IPS DF 4.7 (cell line): ENCODE measurements at regions not wholly inside any gene's neighbourhood (a gene's known extent, or its start where the extent isn't known, plus 50 kb on each side); places are given as distances from the start of the nearest gene placed in this dataset.
"Not testable (repeated sequence)": the region's sequence is repeated elsewhere in the genome, so short reads cannot be mapped to it uniquely, and the experiment has no call there.

Experiments used
- DNase-seq: peaks from one replicate; pipeline ENCODE4 v3.0.0-alpha.2; 2013; ENCODE audit warnings: low spot score; ENCODE audit errors: extremely low read depth

DNA sequence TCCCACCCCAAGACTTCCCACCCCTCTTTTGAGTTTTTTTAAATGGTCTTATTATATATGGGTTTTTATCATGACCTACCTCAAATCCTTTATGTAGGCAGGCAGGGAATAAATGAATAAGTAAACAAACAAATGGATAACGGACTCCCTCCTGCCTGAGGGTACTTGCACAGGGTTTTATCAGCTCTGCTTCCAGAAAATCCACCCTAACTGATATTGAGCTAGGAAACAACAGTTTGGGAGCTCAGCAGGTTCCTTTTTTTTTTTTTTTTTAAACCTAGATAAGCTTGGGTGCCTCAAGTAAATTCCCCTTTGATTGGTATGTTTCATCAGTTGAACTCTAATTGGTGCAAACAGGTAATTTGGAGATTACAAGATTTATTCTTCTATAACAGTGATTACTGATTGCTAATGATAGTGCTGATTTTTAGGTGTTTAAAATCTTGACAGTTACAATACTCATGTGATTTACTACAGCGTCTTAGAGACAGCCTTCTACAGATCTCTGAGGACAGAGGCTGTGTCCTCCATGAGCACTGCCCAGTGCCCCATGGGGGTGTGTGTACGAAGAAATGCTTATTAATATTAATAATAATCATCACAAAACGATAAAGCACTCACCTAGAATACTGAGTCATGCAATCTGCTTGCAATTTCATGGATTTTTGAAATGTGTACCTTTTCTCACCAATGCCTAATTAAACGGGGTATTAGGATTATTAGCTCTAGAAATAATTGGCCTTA is 347.4 kb downstream of the RRAGC start:
- no peak for DNase-seq

DNA sequence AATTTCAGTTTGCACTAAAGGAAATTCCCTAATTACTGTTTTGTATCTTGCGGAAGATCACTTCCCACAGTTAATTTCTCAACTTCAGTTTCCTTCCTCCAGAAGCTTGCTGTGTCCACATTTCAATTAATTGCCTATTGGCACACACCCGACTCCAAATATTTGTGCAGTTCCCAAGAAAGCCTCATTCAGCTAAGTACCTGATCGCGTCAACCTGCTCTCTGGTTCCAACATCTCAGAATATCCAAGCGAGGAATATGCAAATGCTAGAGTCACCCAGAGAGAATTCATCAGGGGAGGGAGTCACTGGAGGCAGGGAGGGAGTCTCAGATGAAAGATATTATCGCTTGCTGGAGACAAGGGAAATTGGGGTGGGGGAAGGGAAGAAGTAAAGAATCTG is 351.3 kb downstream of the RRAGC start:
- no peak for DNase-seq

DNA sequence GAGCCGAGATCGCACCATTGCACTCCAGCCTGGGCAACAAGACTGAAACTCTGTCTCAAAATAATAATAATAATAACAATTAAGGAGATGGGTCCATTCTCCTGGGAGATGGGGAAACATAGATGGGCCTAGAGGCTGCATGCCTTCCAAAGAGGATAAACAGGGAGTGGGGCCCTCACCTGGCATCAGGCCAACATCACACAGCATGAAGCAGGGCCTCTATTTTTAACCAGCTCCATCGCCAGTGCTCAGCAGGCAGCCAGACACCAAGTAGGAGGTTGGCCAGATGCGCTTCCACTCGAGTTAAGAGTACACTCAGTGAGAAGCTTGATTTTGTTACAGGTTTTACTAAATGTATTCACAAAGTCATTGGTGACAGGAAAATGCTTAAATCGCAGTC is 352.0 kb downstream of the RRAGC start:
- no peak for DNase-seq

DNA sequence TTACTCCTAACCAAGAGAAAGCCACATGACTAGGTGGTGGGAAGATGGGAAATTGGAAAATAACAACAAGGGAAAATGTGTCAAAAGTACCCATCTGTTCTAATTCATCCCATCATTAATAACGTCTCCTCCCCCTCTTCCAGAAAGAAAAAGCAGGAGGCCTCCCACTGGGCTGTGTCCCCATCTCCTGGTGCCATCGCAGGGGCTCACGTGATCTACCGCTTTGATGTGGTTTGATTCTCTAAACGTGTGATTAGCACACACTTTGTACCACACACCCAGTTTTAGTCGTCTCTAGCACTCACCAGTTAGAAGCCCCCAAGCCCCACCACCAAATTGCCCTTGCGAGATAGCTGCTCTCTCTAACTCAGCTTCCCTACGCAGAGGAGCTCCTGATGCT is 353.6 kb downstream of the RRAGC start:
- DNase-seq, result no peak

DNA sequence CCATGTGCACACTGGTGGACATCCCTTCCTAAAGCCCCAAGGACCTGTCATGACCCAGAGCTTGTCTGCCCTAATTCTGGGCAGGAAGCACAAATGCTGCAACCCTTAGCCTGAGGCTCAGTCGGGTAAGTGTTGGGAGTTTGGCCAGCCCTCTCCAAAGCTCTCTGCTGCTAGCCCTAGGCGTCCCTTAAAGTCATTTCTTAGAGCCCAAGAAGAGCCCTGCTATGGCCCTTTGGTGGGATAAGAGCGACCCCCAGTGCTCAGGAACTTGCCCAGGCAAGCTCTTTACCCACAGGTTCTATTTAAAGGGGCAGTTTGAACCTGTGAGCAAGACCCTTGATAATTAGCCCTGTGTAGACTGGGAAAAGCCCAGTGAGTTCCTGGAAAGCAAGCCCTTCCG is 356.8 kb downstream of the RRAGC start:
- no peak for DNase-seq

DNA sequence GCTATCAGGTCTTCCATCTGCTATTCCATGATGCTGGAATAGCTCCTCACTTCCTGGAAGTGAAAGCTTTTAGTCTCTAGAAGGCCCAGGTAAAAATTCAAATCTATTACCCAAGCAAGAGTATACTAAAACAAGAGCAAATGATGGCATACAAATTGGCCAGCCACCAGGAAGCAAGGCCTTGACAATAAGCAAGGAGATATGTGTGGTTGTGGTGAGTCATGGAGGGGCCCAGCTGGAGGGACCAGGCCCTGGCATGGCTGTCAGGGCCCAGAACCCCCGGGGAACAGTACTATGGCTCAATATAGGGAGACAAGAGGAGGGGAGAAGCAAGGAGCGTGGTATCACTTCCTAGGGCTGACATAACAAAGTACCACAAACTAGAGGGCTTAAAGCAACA is 358.7 kb downstream of the RRAGC start:
- no peak for DNase-seq

DNA sequence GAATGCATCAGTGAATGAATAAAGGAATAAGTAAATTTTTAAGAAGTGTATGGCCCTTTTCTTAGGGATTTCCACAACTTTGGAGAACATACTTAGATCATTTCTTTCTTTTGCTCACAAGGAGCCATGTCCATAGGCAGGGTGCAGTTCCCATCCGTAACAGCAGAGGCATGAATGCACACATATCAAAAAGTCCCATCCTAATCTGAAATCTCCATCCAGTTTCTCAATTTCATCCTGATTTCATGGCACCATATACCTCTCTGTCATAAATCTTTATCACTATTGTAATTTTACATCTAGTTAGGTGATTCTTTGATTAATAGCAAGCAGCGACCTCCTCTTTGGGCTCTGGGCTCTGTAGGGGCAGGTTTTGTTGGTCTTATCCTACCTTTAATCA is 359.2 kb downstream of the RRAGC start:
- DNase-seq, result no peak

DNA sequence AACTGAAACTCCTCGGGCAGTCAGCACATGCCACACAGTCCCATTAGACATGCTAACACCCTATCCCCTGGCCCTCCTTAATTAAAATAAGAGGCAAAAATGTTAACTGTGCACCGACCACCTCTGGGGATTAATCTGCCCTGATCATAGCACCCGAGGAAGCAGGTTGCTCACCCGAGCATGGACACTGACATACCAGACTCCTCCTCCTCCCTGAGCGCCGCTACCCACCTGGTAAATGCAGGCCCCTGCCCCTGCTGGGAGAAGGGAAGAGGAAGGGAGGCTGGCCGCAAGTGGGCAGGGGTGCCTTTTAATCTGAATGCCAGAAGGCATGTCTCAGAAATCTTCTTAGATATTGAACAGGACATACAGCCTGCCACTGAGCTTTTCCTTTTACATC is 360.9 kb downstream of the RRAGC start:
- DNase-seq, result no peak

DNA sequence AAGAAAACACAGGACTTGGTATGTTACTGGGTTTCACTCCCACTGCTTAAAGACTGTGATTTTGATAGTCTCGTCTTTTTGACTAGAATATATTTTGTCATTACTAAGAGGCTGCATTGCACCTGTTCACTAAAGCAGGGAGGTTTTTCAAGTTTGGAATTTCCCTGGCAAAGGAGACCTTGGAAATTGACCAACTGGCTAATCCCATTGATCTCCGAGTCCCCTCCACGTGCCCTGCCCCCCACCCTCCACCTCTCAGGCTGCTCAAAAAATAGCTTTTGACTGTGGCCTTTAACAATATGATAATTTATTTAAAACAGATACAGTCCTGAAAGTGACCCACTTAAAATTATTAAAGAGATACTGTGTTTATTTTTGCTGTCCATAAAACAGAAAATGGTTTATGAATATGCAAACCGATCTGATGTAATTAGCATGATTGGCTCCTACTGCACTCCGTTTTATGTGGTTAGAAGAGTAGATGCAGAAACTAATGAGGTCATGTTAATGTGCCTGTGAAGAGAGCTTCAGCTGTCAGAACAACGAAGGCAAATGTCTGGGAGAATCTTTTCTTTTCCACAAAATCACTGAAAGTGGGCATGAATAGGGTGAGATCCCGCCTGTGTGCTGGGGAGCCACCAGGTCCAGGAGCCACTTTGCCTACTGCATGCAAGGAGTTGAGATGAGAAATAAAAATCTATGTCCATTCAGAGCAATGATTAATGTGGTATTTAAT is 361.5 kb downstream of the RRAGC start:
- no peak for DNase-seq

DNA sequence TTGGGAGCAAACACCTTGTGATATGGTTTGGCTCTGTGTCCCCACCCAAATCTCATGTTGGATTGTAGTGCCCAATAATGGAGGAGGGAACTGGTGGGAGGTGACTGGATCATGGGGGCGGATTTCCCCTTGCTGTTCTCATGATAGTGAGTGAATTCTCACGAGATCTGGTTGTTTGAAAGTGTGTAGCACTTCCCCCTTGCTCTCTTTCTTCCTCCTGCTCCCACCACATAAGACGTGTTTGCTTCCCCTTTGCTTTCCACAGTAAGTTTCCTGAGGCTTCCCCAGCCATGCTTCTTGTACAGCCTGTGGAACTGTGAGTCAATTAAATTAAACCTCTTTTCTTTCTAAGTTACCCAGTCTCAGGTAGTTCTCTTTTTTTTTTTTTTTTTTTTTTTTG is 366.3 kb downstream of the RRAGC start:
- DNase-seq, result not testable (repeated sequence)

DNA sequence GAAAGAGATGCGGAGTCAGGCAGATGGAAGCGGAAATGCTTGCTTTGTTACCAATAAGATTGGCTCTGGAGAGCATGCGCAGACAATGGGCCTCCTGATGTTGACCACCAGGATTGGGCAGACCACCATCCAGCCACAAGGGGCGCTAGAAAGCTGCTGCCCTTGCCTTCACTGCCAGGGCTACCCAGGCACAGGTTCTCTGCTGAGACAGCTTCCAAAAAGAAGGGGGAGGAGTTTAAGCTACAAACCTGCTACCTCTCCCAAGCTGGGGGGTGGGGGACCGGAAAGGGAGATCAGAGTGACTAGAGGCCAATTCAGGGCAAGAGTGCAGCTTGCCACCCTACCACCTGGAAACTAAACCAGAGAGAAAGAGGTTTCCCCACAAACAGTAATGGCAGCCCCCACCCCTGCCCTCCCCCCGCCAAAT is 369.7 kb downstream of the RRAGC start:
- peak; percentile 99 for DNase-seq

DNA sequence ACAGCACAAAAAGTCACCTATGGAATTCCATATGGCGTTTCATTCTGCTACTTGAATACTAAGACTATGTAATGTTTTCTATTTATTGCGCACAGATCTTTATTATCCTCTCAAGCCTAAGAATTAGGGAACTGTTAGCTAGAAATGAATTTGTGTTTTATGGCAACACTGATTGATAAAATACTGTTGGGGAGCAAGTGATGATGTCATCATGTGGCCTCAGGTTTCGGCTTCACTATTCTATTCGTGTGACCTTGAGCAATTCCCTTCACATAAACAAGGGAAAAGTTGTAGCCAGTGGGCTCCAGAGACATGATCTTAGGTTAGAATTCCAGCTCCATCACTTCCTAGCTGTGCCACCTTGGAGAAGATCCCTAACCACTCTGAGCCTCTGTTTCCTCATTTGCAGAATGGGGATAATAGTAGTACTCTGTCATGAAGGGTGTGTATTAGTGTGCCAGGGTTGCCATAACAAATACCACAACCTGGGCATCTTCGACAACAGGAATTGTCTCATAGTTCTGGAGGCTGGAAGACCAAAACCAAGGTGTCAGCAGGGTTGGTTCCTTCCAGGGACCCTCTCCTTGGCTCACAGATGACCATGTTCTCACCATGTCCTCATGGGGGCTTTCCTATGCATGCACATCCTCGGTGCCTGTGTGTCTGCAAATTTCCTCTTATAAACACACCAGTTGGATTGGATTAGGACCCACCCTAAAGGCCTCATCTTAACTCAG is 371.2 kb downstream of the RRAGC start:
- DNase-seq, result no peak

DNA sequence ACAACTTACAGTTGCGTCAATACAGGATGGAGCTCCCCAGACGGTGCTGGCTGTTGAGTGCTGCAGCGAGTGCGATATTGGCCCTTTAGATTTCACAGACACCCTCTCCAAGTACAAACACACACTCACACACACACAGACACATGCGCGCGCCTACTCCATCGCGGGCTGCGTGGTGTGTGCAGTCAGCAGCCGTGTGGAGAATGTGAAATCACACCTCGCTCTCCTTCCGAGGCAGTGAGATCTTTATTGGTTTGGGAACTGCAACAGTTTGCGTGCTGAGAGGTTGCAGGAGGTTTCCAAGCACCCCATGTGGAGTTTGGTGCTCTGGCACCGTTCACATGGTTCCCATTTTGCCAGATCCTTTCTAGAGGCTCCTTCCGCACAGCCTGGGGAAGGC is 372.2 kb downstream of the RRAGC start:
- no peak for DNase-seq

DNA sequence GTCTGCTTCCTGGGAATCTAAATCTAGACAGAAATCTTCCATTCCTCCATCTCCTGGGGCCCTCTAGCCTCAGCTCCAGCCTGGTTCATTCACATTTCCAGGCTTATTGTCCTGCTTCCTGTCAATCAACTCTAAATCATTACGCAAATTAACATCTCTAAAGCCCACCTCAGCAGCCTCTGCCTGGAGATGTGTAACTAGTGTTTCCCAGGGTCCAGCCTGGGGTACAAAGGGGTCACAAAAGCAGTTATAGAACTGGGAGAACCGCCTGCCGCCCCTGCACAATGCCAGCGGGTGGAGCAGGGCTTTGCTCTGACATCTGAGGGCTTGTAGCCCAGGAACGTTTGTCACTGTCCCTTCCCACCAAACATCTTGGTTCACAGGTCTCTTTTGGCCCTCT is 373.5 kb downstream of the RRAGC start:
- DNase-seq, result no peak

DNA sequence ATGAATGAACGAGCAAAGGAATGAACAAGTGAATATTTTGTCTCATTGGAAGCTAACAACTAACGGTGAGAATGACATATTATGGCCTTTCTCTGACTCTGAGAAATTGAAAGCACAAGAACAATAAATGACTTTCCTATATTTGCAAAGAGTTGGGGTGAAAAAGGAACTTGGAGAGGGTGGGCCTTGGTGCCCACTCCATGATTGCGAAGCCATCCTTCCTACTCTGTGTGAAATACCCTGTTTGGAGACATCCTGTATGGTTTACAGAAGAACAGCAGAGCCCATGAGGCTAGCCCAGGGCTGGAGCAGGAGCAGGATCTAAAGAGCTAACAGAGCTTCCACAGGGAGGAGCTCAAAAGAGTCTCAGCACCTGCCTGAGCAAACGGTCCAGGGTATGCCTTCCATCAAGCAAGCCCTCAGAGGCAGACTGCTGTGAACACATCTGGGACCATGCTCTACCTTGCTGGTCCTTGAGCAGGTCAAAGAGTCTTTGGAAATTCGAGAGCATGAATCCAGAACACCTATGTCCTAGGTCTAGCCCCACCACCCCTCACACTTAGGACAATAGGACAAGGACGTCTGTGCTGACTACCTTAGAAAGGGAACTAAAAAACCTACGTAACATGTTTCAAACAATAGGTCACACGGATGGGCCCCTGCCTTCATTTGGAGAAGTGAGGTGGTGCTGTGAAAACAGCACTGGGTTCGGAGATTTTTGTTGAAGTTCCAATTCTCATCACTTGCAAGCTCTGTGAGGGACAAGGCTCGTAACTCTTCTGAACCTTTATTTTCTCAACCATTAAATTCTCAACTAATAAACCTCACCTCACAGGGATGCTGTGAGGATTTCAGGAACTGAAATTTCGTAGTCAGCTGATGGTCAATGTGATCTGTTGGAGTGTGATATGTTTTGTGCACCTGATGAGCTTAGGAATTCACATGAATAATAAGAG is 377.4 kb downstream of the RRAGC start:
- no peak for DNase-seq

DNA sequence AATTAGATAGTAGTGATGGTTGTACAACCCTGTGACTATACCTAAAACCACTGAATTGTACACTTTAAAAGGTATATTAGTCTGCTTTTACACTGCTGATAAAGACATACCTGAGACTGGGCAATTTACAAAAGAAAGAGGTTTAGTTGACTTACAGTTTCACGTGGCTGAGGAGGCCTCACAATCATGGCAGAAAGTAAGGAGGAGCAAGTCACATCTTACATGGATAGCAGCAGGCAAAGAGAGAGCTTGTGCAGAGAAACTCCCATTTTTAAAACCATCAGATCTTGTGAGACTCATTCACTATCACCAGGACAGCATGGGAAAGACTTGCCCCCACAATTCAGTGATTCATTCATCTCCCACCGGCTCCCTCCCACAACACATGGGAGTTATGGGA is 379.9 kb downstream of the RRAGC start:
- not testable (repeated sequence) for DNase-seq

DNA sequence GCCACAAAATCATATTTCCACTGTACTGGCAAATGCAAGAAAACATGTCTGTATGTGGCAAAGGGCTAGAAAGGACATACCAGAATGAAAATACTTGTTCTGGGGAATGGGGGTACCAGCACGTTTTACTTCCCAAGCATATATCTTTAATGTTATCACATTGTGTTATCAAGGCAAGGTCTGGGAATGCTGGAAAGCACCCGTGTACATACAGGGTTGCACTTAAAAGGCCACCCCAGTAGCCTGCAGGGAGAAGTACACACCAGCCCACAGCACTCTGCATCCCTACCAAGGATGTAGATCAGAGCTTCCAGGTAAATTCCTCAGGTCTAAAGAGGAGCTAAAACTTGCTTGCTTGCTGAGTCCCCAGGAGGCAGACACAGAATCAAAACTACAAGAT is 381.8 kb downstream of the RRAGC start:
- no peak for DNase-seq

DNA sequence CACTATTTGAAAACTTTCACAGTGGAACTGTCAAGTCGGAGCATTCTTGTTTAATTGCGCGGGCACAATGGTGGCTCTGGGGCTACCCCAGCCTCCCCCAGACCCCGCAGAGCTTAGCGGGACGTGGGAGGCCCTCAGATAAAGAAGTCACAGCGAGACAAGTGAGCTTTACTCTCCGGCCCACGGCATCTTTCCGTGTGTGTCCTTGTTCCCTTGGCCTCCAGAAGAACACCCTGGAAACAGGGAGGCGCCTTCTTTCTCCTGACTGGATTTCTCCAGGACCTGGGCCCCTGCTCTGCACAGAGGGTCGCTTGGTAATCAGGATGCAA is 382.8 kb downstream of the RRAGC start:
- DNase-seq, result no peak

DNA sequence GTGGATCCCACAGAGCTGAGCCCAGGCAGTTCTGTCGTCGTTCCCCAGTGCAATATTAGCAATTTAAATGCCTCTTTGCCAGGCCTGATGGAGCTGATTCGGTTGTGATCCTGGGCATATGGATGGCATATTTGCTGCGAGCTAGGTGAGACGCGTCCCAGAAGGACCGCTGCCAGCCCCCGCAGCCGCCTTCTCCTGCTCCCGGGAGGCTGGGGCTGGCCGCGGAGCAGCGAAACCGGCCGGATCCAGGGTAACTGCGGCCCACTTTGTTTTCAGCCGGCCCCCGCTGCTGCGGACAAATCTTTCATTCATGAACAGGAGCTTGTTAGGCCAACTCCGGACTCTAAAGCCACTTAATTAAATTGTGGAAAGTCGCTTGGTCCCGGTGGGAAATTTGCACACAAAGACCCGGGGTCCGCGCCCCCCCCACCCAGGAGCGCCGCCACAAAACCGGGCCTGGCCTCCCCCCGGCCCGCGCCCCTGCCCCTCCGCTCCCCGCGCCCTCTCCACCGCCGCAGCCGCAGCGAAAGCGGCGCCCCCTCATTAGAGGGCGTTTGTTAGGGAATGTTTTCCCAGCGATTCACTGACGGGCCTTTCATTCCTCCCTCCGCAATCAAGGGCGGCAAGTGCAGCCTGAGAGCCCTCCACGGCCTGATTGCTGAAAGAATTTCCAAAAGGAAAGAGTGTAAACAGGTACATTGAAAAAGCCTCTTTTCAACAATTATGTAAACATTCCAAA is 383.3 kb downstream of the RRAGC start:
- no peak for DNase-seq

DNA sequence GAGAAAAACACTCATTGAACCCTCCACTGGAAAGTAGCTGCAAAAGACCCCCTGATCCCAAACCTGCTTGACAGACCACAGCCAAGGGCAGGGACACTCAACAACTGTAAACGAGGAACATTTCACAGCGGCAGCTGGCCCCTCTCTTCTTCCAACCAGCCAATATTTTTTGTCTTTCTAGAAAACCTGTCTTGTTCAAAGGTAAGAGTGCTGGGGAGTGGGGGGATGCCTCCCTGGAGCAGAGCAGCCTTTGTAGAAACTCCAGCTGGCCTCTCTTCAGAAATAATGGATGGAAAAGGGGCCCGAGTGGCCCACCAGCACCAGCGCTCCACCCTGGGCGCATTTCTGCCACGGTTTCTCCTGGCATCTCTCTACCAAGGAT is 384.0 kb downstream of the RRAGC start:
- no peak for DNase-seq
